ENCODE measurements at regions not wholly inside any gene's neighbourhood (a gene's known extent, or its start where the extent isn't known, plus 50 kb on each side); places are given as distances from the start of the nearest gene placed in this dataset.
"Not testable (repeated sequence)": the region's sequence is repeated elsewhere in the genome, so short reads cannot be mapped to it uniquely, and the experiment has no call there.

DNA sequence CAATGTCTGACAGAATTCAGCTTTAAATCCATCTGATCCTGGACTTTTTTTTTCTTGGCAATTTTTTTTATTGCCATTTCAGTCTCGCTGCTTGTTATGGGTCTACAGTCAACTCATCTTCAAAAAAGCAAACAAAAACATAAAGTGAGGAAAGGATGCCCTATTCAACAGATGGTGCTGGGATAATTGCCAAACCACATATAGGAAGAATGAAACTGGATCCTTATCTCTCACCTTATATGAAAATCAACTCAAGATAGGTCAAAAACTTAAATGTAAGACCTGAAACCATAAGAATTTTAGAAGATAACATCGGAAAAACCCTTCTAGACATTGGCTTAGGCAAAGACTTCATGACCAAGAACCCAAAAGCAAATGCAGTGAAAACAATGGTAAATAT is 389.1 kb upstream of the ST8SIA4 start:
- Histone ChIP-seq H3K4me3 (no peak overlapping the region), H3K4me1 (no peaks in the 10 kb centered on the region), H4K20me1 (no peaks in the 10 kb centered on the region), H3K27ac (no peak overlapping the region), H3K27me3 (no peaks in the 10 kb centered on the region), H3K9ac (no peak overlapping the region), H3K36me3 (no peaks in the 10 kb centered on the region), H3K9me3 (no peaks in the 10 kb centered on the region), H3K4me2 (no peak overlapping the region)
- TF ChIP-seq Cebpa-rat (IDR thresholded peaks at IDR 0.05): no peak

DNA sequence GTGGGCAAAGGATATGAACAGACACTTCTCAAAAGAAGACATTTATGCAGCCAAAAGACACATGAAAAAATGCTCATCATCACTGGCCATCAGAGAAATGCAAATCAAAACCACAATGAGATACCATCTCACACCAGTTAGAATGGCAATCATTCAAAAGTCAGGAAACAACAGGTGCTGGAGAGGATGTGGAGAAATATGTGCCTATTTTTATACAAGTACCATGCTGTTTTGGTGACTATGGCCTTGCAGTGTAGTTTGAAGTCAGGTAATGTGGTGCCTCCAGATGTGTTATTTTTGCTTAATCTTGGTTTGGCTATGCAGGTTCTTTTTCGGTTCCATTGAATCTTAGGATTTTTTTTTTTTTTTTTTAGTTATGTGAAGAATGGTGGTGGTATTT is 387.7 kb upstream of the ST8SIA4 start:
- H3K9me3 ChIP-seq, H3K36me3 ChIP-seq, H3K4me2 ChIP-seq, H3K9ac ChIP-seq, H3K27me3 ChIP-seq, H3K4me1 ChIP-seq, H3K27ac ChIP-seq, H3K4me3 ChIP-seq, H4K20me1 ChIP-seq: not testable (repeated sequence)

DNA sequence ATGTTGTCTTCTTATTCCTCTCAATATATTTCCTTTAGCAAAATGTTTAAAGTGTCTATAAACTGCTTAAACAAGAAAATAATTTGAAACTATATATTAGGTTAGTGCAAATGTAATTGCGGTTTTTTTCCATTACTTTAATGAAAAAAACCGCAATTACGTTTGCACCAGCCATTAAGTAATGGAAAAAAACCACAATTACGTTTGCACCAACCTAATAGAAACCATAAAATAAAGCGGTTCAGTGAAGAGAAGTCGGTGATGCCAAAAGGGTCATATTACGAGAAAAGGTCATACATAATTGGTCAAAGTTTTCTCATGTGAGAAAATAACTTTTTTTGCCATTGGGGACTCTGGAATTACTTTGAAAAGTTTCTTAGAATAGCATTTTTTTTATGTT is 385.6 kb upstream of the ST8SIA4 start:
- Histone ChIP-seq H3K9me3 (no peaks in the 10 kb centered on the region), H3K27me3 (no peaks in the 10 kb centered on the region), H3K4me3 (no peak overlapping the region), H4K20me1 (no peaks in the 10 kb centered on the region), H3K9ac (no peak overlapping the region), H3K4me1 (no peaks in the 10 kb centered on the region), H3K36me3 (no peaks in the 10 kb centered on the region), H3K4me2 (no peak overlapping the region), H3K27ac (no peak overlapping the region)
- TF ChIP-seq Cebpa-rat (IDR thresholded peaks at IDR 0.05): no peak

DNA sequence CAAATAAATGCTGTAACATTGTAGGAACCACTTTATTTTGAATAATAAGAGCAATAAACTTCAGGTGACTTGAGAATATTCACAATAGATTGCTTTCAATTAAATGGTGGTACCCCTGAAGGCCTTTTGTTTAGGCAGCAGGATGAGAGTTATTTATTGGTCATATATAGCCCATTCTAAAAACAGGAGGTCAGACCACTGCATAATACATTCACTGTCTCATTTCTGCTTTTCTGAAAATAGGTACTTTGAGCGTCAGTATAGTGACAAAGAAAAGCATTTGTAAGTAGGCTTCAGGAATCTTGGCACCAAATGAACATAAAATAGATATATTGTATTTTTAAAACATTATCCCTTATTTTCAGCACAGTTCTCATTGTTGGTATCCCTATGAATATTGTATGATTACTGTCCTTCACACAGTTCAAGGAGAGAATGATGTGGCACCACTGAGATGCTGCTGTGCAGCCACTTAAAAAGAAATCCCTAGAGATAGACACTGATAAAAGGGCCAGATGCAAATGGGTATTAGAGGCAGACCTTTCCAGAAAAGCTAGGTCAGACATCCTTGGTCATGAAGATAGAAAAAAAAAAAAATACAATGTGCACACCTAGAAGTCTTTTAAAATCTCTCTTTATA is 381.8 kb upstream of the ST8SIA4 start:
- Histone ChIP-seq H3K36me3 (no peaks in the 10 kb centered on the region), H4K20me1 (no peaks in the 10 kb centered on the region), H3K4me1 (no peaks in the 10 kb centered on the region), H3K27me3 (no peaks in the 10 kb centered on the region), H3K9ac (no peak overlapping the region), H3K27ac (no peak overlapping the region), H3K4me3 (no peak overlapping the region), H3K4me2 (no peak overlapping the region), H3K9me3 (no peaks in the 10 kb centered on the region)
- TF ChIP-seq Cebpa-rat (IDR thresholded peaks at IDR 0.05): no peak

DNA sequence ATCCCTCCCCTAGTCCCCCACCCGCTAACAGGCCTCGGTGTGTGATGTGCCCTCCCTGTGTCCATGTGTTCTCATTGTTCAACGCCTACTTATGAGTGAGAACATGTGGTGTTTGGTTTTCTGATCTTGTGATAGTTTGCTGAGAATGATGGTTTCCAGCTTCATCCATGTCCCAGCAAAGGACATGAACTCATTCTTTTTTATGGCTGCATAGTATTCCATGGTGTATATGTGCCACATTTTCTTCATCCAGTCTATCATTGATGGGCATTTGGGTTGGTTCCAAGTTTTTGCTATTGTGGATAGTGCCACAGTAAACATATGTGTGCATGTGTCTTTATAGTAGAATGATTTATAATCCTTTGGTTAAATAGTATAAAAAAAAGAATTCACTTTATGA is 380.9 kb upstream of the ST8SIA4 start:
- not testable (repeated sequence) for H3K4me2 ChIP-seq, H3K9ac ChIP-seq, H3K27me3 ChIP-seq, H3K9me3 ChIP-seq, H3K4me1 ChIP-seq, H4K20me1 ChIP-seq, H3K36me3 ChIP-seq, H3K4me3 ChIP-seq, H3K27ac ChIP-seq

DNA sequence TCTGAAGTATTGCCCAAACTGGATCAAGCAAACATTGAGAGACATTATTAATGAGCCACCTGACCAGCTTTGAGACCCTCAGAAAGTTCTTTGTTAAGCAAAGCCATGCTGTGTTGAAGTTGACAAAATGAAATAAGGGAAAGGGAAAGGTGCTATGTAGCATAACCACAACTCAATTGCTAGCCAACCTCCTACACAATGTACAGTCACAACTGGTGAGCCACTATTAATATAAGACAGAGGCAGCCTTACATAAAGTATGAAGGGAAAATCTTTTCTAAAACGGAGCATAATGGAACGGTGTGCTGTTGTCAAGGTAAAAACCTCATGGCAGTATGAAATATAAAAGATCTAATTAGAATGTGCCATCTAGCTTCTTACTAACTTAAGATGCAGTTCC is 375.8 kb upstream of the ST8SIA4 start:
- H3K9ac ChIP-seq: no peak overlapping the region
- H3K27me3 ChIP-seq: no peaks in the 10 kb centered on the region
- H3K27ac ChIP-seq: no peak overlapping the region
- TF ChIP-seq Cebpa-rat (IDR thresholded peaks at IDR 0.05): no peak
- no peaks in the 10 kb centered on the region for H3K4me1 ChIP-seq
- no peaks in the 10 kb centered on the region for H4K20me1 ChIP-seq
- H3K4me3 ChIP-seq: no peak overlapping the region
- H3K9me3 ChIP-seq: no peaks in the 10 kb centered on the region
- H3K4me2 ChIP-seq: no peak overlapping the region
- H3K36me3 ChIP-seq: no peaks in the 10 kb centered on the region

DNA sequence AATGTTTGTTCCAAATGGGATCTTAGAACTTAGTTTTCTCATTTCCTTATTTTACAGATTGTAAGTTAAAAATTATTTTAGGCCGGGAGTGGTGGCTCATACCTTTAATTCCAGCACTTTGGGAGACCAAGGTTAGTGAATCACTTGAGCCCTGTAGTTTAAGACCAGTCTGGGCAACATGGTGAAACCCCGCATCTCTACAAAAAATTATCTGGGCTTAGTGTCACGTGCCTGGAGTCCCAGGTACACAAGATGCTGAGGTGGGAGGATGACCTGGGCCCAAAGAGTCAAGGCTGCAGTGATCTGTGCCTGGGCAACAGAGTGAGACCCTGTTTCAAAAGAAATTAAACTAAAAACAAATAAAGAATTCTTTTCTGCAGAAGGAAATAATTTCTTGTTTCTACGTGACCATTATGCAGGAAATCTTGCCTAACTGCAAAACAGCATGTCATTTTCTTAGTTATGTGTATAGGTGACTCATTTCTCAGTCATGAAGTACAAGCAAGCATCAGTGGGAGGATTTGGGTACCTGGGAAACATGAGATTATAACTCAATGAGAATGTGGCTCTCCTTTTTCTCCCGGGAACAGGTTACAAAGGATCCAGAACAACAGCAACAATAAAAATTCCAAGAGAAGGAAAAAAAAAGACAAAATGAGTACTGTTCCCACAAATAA is 375.1 kb upstream of the ST8SIA4 start:
- Histone ChIP-seq H3K4me1 (no peaks in the 10 kb centered on the region), H3K27me3 (no peaks in the 10 kb centered on the region), H3K36me3 (no peaks in the 10 kb centered on the region), H3K4me2 (no peak overlapping the region), H3K27ac (no peak overlapping the region), H3K4me3 (no peak overlapping the region), H3K9me3 (no peaks in the 10 kb centered on the region), H3K9ac (no peak overlapping the region), H4K20me1 (no peaks in the 10 kb centered on the region)
- no peak for TF ChIP-seq Cebpa-rat (IDR thresholded peaks at IDR 0.05)

DNA sequence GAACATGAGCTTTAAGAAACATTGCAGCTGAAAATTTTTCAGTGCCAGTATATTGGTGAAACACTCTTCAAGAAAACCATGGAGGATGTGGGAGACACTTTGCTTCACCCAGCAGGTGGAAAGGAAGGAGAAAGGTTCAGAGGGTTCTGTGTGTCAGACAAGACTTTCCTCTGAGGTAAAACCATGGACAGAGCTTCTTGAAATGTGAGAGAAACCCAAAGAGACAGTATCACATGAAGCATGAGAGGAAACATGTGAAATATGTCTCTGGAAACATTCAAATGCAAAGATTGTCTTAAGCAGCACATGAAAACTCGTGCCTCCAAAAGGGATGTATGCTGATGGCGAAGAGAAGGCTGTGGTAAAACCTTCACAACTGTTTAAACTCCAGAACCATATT is 368.9 kb upstream of the ST8SIA4 start:
- H3K36me3 ChIP-seq: no peaks in the 10 kb centered on the region
- no peaks in the 10 kb centered on the region for H3K9me3 ChIP-seq
- no peak overlapping the region for H3K27ac ChIP-seq
- no peaks in the 10 kb centered on the region for H3K27me3 ChIP-seq
- TF ChIP-seq Cebpa-rat (IDR thresholded peaks at IDR 0.05): no peak
- no peaks in the 10 kb centered on the region for H3K4me1 ChIP-seq
- no peak overlapping the region for H3K9ac ChIP-seq
- H3K4me3 ChIP-seq: no peak overlapping the region
- no peaks in the 10 kb centered on the region for H4K20me1 ChIP-seq
- no peak overlapping the region for H3K4me2 ChIP-seq

DNA sequence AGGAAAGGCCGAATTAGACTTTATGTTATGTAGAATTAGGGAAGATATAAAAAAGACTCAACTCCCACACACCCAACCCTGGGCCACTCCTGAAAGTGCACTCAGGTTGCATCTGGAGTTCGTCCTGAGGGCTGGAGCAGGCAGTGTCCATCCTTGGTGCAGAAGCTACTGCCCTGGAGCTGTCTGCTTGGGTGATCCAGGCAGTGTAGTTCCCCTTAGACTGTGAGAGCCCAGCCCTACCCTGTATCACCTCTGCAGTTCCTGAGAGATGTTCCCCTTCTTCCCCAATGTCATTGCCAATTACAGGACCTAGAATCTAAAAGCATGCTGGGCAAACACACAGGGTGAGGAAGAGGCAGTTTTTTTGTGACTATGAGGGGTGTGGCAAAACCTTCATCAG is 368.3 kb upstream of the ST8SIA4 start:
- no peaks in the 10 kb centered on the region for H4K20me1 ChIP-seq
- TF ChIP-seq Cebpa-rat (IDR thresholded peaks at IDR 0.05): no peak
- H3K4me2 ChIP-seq: no peak overlapping the region
- no peaks in the 10 kb centered on the region for H3K4me1 ChIP-seq
- no peak overlapping the region for H3K9ac ChIP-seq
- no peaks in the 10 kb centered on the region for H3K9me3 ChIP-seq
- no peaks in the 10 kb centered on the region for H3K27me3 ChIP-seq
- no peak overlapping the region for H3K27ac ChIP-seq
- H3K36me3 ChIP-seq: no peaks in the 10 kb centered on the region
- no peak overlapping the region for H3K4me3 ChIP-seq

DNA sequence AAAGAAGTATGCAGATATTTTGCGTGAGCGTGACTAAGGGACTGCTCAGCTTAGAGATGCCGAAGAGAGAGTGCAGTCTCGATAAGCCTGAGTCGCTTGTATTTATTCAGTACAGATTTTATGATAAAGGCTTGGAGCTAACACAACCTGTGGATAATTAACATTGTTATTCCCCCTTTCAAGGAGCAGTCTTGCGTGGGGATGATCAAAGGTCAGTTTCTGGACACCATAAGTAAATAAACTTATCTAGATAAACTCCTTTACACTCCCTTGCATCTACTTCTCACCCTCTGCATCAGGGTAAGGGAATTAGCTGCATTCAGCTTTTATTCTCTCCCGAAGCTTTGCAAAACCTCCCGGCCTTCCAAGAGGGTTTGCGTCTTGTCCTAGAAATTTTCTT is 357.8 kb upstream of the ST8SIA4 start:
- Histone ChIP-seq H3K4me1 (no peaks in the 10 kb centered on the region), H3K9me3 (peaks cover 4% of the 10 kb centered on the region; the same call in 1 of the 2 replicates), H4K20me1 (no peaks in the 10 kb centered on the region), H3K36me3 (no peaks in the 10 kb centered on the region), H3K4me2 (no peak overlapping the region), H3K27me3 (no peaks in the 10 kb centered on the region), H3K4me3 (no peak overlapping the region), H3K27ac (no peak overlapping the region), H3K9ac (no peak overlapping the region)
- TF ChIP-seq Cebpa-rat (IDR thresholded peaks at IDR 0.05): no peak

DNA sequence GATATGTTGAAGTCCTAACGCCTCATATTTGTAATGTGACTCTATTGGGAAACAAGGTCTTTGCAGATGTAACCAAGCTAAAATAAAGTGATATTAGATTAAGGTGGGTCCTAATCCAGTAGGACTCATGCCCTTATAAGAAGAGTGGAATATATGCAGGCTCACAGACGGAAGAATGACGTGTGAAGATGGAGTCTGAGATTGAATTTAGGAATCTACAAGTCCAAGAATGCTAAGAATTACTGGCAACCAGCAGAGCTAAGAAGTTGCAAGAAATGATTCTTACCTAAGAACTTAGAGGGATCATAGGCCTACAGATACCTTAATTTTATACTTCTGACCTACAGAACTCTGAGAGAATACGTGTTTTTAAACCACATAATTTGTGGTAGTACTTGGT is 350.0 kb upstream of the ST8SIA4 start:
- Histone ChIP-seq H3K9me3 (no peaks in the 10 kb centered on the region), H3K27ac (no peak overlapping the region), H3K9ac (no peak overlapping the region), H4K20me1 (no peaks in the 10 kb centered on the region), H3K36me3 (no peaks in the 10 kb centered on the region), H3K4me3 (no peak overlapping the region), H3K27me3 (no peaks in the 10 kb centered on the region), H3K4me1 (no peaks in the 10 kb centered on the region), H3K4me2 (no peak overlapping the region)
- no peak for TF ChIP-seq Cebpa-rat (IDR thresholded peaks at IDR 0.05)

Measured in BLaER1 (cell line).